B cell (primary cell): ENCODE measurements at regions not wholly inside any gene's neighbourhood (a gene's known extent, or its start where the extent isn't known, plus 50 kb on each side); places are given as distances from the start of the nearest gene placed in this dataset.

Experiments used
- ATAC-seq: fragments of 200-7000 bp; cut with Tn5 transposase; one replicate; pipeline ENCODE4 v1.10.0; 2021; ENCODE audit warnings: low read depth, mild to moderate bottlenecking, moderate number of reproducible peaks, moderate library complexity
- CTCF ChIA-PET: fragments of 350-600 bp; sonication (Branson Sonifier 250); formaldehyde crosslinking; loops from one replicate; lab custom pipeline; 2021; ENCODE audit warnings: antibody characterized with exemption, inconsistent platforms; lab: Charles Lee
- POLR2A ChIA-PET: fragments of 350-600 bp; sonication (Branson Sonifier 250); formaldehyde crosslinking; loops from one replicate; lab custom pipeline; 2021; ENCODE audit warnings: antibody characterized with exemption; lab: Charles Lee
- DNase-seq: peaks from one replicate; pipeline ENCODE4 v3.0.0; 2013
- H2AFZ ChIP-seq: 2 replicates; pipeline ENCODE4 v1.6.1; 2012; ENCODE audit warnings: mild to moderate bottlenecking, low read depth, low read length; ENCODE audit not compliant: insufficient read depth, poor library complexity, severe bottlenecking
- H3K27ac ChIP-seq, 2 donors: 1 replicate in 1 of 2; 2 replicates in 1 of 2; pipeline ENCODE4 v1.5.1; 2012 to 2013; ENCODE audit warnings: low read length in 2 of 2, mild to moderate bottlenecking in 2 of 2, moderate library complexity in 1 of 2
- H3K27me3 ChIP-seq, 4 experiments: fragments of 200-600 bp in 1 of 4; sonication (generic) in 1 of 4; replicated peaks in 1 of 4; 1 replicate in 2 of 4; 2 replicates in 2 of 4; pipeline versions ENCODE4 v1.6.1 to v1.7.0; 2013 to 2016; ENCODE audit warnings: low read length in 3 of 4, mild to moderate bottlenecking in 2 of 4, mixed read lengths in 1 of 4, moderate library complexity in 1 of 4; ENCODE audit not compliant: insufficient read depth in 4 of 4, control insufficient read depth in 3 of 4; ENCODE audit errors: control extremely low read depth in 1 of 4
- H3K36me3 ChIP-seq, 2 experiments: replicated peaks in 1 of 2; 1 replicate in 1 of 2; 2 replicates in 1 of 2; pipeline versions ENCODE4 v1.6.1 to v1.7.1; 2013; ENCODE audit warnings: low read length in 1 of 2; ENCODE audit not compliant: insufficient read depth in 2 of 2, control insufficient read depth in 1 of 2; ENCODE audit errors: control extremely low read depth in 1 of 2, extremely low read depth in 1 of 2
- H3K4me1 ChIP-seq, 2 donors: fragments of 200-600 bp in 1 of 2; sonication (generic) in 1 of 2; 1 replicate in 1 of 2; 2 replicates in 1 of 2; pipeline versions ENCODE4 v1.5.1 to v1.6.1; 2013 to 2017; ENCODE audit warnings: low read length in 2 of 2; ENCODE audit not compliant: control insufficient read depth in 2 of 2, insufficient read depth in 2 of 2
- H3K4me2 ChIP-seq: replicated peaks from 2 replicates; pipeline ENCODE3; 2012; ENCODE audit warnings: mild to moderate bottlenecking, low read depth, low read length; ENCODE audit not compliant: poor library complexity, severe bottlenecking
- H3K4me3 ChIP-seq, 5 experiments: fragments of 200-600 bp in 1 of 5; sonication (generic) in 1 of 5; 1 replicate in 3 of 5; 2 replicates in 2 of 5; pipeline versions ENCODE4 v1.5.1 to v1.7.0; 2011 to 2016; ENCODE audit warnings: low read length in 4 of 5, mild to moderate bottlenecking in 4 of 5, low read depth in 2 of 5, control low read depth in 1 of 5, moderate library complexity in 1 of 5; ENCODE audit not compliant: insufficient read depth in 1 of 5; ENCODE audit errors: control extremely low read depth in 1 of 5, extremely low read depth in 1 of 5
- H3K79me2 ChIP-seq: fragments of 200-600 bp; sonication (generic); one replicate; pipeline ENCODE4 v1.6.0; 2016; ENCODE audit warnings: low read length; ENCODE audit not compliant: control insufficient read depth, insufficient read depth
- H3K9ac ChIP-seq: fragments of 200-600 bp; sonication (generic); 2 replicates; pipeline ENCODE4 v1.6.1; 2017; ENCODE audit warnings: mild to moderate bottlenecking, low read length, moderate library complexity
- H3K9me3 ChIP-seq, 3 donors: one replicate each; pipeline versions ENCODE4 v1.6.1 to v1.7.1; 2013; ENCODE audit warnings: low read length in 2 of 3; ENCODE audit not compliant: control insufficient read depth in 2 of 3, insufficient read depth in 1 of 3; ENCODE audit errors: control extremely low read depth in 1 of 3
- H4K20me1 ChIP-seq: 2 replicates; pipeline ENCODE4 v1.6.0; 2012; ENCODE audit warnings: mild to moderate bottlenecking, low read length; ENCODE audit not compliant: insufficient read depth, control insufficient read depth, poor library complexity, severe bottlenecking
- H3K27ac Mint-ChIP-seq: one replicate; pipeline ENCODE4 v1.8.0; 2021; ENCODE audit warnings: mixed read lengths
- H3K27me3 Mint-ChIP-seq: one replicate; pipeline ENCODE4 v1.8.0; 2021; ENCODE audit warnings: mixed read lengths
- H3K4me1 Mint-ChIP-seq: one replicate; pipeline ENCODE4 v1.8.0; 2021; ENCODE audit warnings: mixed read lengths
- H3K4me3 Mint-ChIP-seq: one replicate; pipeline ENCODE4 v1.8.0; 2021; ENCODE audit warnings: mixed read lengths
- H3K9me3 Mint-ChIP-seq: one replicate; pipeline ENCODE4 v1.8.0; 2022; ENCODE audit warnings: mixed read lengths; ENCODE audit not compliant: insufficient read depth
- CTCF ChIP-seq: fragments of 200-600 bp; IDR thresholded peaks from one replicate; pipeline ENCODE4 v1.8.0; 2022; ENCODE audit warnings: antibody characterized with exemption, mild to moderate bottlenecking
- EZH2 ChIP-seq: IDR thresholded peaks from 2 replicates; pipeline ENCODE4 v1.6.1; 2012; ENCODE audit warnings: borderline replicate concordance, low read depth, mild to moderate bottlenecking, moderate library complexity, low read length; ENCODE audit not compliant: insufficient read depth, poor library complexity, severe bottlenecking
- WGBS: methylation state at CpG from one replicate; pipeline ENCODE4 v1.1.5; 2013; ENCODE audit warnings: missing lambda C conversion rate; ENCODE audit not compliant: insufficient coverage; 5-methylcytosine and 5-hydroxymethylcytosine counted together
- intact Hi-C: fragments of 100-400 bp; cut with micrococcal nuclease; formaldehyde crosslinking; loops from one replicate; pipeline ENCODE4 v1.10.0; 2022

DNA sequence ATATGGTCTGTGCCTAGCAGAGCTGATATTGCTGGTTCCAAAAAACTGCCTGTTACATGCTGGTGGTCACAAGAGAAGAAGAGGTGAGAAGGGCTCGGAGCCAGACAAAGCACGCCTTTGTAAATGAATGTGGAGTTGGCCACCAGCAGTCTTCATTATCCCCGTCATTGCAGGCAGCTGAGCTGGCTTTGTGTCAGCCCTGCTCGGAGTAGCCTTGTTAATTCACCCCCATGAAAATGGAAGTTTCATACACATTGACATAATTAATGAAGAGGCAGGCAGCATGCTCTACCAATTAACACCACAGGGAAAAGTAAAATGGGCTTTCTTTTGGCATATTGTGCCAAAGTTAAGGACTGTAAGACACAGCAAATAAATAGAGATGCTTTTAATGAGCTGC is 113.7 kb upstream of the RBFOX1 start:
- Histone ChIP-seq H2AFZ (no peak overlapping the region), H3K27me3 (no peaks in the 10 kb centered on the region), H3K79me2 (no peaks in the 10 kb centered on the region), H3K4me2 (no peak overlapping the region), H3K4me3 (no peak overlapping the region), H3K4me1 (no peaks in the 10 kb centered on the region), H3K27ac (no peak overlapping the region), H4K20me1 (no peaks in the 10 kb centered on the region), H3K9me3 (peaks cover 0 to 9% (median 0%) of the 10 kb centered on the region in 3 donors), H3K36me3 (no peaks in the 10 kb centered on the region), H3K9ac (no peak overlapping the region)
- Mint-ChIP-seq H3K9me3 (peaks cover 5% of the 10 kb centered on the region), H3K27ac (no peak overlapping the region), H3K4me1 (no peaks in the 10 kb centered on the region), H3K27me3 (no peaks in the 10 kb centered on the region), H3K4me3 (no peak overlapping the region)
- POLR2A ChIA-PET: no interaction called here
- TF ChIP-seq EZH2 (no peak), CTCF (no peak)
- intact Hi-C loops: no loop called here
- CTCF ChIA-PET: no interaction called here
- ATAC-seq: no peak
- 51% methylated on average over 2 of the region's 4 CpGs for WGBS
- no peak for DNase-seq

- TF ChIP-seq EZH2 (no peak), CTCF (no peak)
- Histone ChIP-seq H3K4me3 (no peak overlapping the region), H3K4me2 (no peak overlapping the region), H3K27me3 (no peaks in the 10 kb centered on the region), H3K9ac (no peak overlapping the region), H2AFZ (no peak overlapping the region), H3K9me3 (peaks cover 0 to 9% (median 0%) of the 10 kb centered on the region in 3 donors), H3K79me2 (no peaks in the 10 kb centered on the region), H3K27ac (no peak overlapping the region), H4K20me1 (no peaks in the 10 kb centered on the region), H3K4me1 (no peaks in the 10 kb centered on the region), H3K36me3 (no peaks in the 10 kb centered on the region)
- ATAC-seq (no peak), DNase-seq (no peak)
- no peak overlapping the region for H3K4me3 Mint-ChIP-seq
- H3K9me3 Mint-ChIP-seq: peaks cover 5% of the 10 kb centered on the region
- no peaks in the 10 kb centered on the region for H3K27me3 Mint-ChIP-seq
- intact Hi-C loops: no loop called here
- H3K27ac Mint-ChIP-seq: no peak overlapping the region
- ChIA-PET CTCF (no interaction called here), POLR2A (no interaction called here)
- no peaks in the 10 kb centered on the region for H3K4me1 Mint-ChIP-seq
- 100% methylated on average over 10 of the region's 14 CpGs for WGBS
These were observed 114.8 kb upstream of the RBFOX1 start for GRCh38 chr16:7217797-7218196.
